ENCODE measurements at regions not wholly inside any gene's neighbourhood (a gene's known extent, or its start where the extent isn't known, plus 50 kb on each side); places are given as distances from the start of the nearest gene placed in this dataset.
"Not testable (repeated sequence)": the region's sequence is repeated elsewhere in the genome, so short reads cannot be mapped to it uniquely, and the experiment has no call there.

DNA sequence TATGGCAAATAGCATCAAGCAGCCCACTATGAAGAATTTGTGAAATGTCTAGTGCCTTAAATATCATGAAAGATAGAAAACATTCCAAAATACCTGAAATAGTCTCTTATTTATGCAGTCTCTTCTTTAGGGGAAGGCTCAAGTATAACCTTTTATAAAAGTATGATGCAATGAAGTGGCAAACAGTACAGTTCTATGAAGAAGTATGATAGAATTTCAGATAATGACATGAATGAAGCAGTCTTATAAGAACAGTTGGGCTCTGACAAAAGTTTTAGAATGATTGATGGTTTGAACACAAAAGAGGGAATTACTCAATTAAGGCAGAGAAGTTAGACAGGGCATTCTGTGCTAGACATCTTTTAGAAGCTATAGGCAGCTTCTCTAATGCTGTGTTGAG is 1791.8 kb upstream of the PIK3C3 start:
- DNase-seq (ENCODE audit: low spot score) = no peak

DNA sequence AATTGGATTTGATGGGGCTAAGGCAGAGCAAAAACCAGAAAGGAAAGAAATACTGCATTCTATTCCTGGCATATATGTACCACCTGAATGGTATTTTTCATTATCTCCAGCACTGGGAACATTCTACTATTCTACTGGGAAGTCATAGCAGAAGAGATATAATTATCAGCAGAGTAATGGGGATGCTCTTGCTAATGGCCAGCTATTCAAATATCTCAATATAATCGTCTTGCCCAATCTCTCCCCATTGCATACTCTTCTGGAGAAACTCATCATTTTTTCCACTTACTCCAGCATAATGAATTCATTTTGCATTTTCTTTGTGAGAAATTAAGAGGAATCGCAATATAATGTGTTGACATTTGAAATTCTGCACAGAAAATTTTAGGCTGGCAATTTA is 1794.7 kb upstream of the PIK3C3 start:
- DNase-seq (ENCODE audit: low spot score) = no peak

DNA sequence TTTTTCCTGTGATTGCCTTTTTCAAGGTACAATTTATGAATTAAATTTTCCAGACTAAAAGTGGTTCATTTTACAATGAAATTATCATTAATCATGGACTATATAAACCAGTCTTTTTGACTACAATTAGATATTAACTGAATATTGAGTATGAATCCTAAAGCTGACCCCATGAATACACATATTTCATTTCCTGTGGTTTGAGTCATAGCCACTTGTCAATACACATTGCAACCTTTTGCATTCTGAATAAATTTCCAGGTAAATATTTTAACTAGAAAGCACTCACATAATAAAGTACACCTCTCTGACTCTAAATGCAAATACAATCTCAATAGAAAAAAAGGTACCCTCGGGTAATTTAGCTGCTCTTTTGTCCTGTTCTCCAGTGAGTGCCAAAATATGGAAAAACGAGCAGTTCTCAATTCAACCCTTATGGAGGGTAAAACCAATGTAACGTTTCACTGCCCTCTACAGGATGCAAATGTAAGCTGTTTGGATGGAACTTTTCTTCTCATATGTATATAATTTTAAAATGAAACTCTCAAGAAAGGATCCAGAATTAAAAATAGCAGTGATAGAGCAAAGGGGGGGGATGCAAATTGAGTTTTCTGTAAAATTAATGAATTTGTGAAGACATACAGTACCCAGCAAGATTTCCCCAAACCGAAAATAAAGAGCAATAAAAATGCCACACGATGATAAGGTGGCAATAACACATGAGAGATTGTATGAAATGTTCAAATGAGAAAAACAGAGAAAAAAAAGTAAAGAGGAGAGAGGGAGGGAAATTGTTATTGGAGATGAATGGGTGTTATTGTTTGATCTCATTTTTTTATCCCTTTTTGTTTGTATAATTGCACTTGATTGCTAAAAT is 1795.7 kb upstream of the PIK3C3 start:
- DNase-seq (ENCODE audit: low spot score) = peak; percentile 28

DNA sequence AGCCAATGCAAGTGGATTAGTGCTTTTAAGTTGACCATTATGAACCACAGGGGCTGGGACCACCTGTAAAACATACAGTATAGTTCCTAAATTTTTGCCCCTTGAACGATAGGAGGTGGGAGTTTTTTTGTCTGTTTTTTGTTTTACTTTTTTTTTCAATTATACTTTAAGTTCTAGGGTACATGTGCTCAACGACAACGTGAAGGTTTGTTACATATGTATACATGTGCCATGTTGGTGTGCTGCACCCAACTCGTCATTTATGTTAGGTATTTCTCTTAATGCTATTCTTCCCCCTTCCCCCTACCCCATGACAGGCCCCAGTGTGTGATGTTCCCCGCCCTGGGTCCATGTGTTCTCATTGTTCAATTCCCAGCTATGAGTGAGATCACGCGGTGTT is 1797.9 kb upstream of the PIK3C3 start:
- DNase-seq (ENCODE audit: low spot score) = no peak

DNA sequence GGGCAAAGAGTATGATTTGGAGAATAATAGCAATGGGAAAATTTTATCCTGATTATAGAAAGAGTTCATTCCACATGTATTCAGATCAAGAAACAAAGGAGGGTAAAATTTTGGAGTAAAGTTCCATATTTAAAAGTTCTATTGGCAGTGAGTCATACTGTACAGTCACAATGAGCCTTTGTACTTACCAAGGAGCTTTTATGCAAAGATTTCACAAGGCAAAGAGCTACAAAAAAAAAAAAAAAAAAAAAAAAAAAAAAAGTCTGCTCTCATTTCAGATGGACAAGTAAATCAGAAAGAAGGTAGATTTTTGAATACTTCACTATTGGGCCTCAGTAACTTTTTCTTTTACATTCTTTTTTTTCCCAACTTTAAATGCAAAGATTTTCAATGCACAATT is 1802.2 kb upstream of the PIK3C3 start:
- DNase-seq (ENCODE audit: low spot score) = peak; percentile 15

DNA sequence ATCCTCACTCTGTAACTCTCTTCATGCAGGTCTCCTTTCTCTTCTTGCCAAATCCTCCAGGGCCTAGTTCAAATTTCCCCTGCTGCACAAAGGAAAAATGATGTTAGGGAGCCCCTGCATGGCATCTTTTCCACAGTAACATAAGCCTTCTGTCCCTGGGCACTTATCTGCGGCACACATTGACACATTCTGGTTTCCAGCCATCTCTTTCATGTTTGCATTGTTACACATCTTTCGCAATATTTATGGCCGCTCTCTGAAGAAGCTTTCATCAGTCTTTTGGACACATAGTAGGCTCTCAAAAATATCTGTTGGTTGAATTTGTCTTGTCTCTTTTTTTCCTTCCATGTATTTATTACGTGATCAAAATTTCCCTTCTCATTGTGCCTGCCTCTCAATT is 1806.1 kb upstream of the PIK3C3 start:
- no peak for DNase-seq (ENCODE audit: low spot score)

DNA sequence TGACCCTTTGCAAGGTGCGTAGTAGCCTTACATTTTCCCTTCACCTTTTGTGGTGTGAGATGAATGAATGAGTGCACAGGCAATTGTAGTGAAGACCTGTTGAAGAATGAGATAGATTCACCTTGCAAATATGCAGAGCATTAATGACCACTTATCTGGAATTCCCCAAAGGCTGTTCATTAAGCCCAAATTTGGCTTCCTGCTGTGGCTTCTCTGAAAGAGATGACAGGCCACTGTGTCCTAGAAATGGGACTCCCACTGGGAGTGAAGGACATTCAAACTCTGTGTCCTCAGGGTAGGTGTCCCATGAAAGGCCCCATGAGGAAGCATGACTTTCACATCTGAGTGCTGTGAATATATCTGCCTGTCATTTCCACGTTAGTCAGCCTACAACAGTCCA is 1821.8 kb upstream of the PIK3C3 start:
- peak; percentile 8 for DNase-seq (ENCODE audit: low spot score)

DNA sequence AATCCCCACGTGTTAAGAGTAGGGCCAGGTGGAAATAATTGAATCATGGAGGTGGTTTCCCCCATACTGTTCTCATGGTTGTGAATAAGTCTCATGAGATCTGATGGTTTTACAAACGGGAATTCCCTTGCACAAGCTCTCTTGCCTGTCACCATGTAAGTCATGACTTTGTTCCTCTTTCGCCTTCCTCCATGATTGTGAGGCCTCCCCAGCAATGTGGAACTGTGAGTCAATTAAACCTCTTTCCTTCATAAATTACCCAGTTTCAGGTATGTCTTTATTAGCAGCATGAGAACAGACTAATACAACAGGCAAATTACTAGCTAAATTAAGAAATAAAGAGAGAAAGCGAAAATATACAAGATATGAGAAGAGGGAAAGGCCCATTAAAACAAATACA is 1822.6 kb upstream of the PIK3C3 start:
- not testable (repeated sequence) for DNase-seq (ENCODE audit: low spot score)

DNA sequence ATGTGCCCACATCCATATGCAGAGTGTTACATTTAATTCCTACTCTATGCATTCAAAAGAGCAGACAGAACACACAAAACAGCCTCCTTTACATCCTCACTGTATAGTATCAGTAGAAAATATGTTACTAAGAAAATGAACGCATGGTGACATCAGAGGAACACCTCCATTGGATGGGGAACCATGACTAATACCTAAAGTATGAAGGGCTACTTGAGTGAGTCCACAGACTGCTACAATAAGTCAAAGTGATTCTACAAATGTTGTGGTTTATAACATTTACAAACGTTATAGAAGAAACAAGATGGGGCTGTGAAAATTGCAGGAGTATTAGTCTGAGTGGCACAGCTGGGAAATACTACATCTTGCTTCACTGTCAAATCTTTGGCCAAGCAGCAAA is 1830.9 kb upstream of the PIK3C3 start:
- DNase-seq (ENCODE audit: low spot score) = peak; percentile 86

DNA sequence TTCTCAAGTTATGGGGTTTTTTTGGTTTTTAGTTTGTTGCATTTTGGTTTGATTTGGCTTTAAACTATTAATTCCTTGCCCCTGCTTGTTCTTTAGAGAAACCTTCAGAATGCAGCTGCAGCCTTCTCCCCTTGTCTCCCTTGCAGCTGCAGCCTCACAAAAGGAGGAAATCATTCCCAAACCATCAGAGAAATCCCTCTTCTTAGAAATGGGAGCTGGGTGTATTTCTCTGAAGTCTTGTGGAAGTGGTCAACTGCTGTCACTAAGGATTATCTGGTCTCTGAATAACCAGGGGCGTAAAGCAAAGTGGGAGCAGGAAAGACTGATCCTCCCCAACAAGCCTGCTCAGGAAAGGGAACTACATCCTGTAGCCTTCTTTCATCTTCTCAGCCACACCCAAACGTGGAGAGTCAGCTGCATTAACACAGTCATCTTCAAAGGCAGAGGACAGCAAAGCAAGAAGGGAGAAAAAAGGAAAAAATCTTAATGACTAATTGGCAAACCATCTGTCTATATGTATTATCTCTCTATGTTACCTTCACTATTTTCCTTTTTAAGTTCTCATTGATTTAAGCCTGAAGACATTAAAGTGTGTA is 1834.1 kb upstream of the PIK3C3 start:
- DNase-seq (ENCODE audit: low spot score) = peak; percentile 36

DNA sequence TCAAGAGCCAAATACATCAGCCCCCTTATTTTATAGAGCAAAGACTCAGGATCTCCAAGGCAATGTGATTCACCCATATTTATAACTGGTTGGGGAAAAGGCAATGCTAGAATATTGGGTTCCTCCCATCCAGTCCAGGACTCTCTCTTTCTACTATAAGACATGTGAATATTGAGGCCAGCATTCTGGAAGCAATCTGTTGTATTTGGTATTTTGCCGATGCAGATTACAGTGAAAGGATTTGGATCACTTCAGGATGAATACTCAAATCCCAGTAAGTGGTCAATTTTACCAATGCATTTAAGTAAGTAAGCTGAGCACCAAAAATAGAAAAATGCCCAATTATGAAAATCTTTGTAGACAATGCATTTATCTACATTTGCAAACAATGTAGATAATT is 1834.7 kb upstream of the PIK3C3 start:
- DNase-seq (ENCODE audit: low spot score) = no peak

DNA sequence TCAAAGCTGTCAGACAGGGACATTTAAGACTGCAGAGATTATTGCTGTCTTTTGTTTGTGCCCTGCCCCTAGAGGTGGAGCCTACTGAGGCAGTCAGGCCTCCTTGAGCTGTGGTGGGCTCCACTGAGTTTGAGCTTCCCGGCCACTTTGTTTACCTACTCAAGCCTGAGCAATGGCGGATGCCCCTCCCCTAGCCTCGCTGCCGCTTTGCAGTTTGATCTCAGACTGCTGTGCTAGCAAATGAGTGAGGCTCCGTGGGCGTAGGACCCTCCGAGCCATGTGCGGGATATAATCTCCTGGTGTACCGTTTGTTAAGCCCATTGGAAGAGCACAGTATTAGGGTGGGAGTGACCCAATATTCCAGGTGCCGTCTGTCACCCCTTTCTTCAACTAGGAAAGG is 1835.5 kb upstream of the PIK3C3 start:
- not testable (repeated sequence) for DNase-seq (ENCODE audit: low spot score)

DNA sequence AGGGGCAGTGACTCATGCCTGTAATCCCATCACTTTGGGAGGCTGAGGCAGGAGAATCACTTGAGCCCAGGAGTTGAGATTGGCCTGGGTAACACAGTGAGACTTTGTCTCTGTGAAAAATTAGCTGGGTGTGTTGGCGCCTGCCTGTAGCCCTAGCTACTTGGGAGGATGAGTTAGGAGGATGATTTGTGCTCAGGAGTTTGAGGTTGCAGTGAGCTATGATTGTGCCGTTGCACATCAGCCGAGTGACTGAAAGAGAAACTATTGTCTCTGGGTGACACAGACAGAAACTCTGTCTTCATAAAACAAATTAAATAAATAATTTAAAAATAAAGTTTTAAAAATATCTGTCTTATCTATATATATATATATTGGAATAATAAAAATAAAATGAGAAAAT is 1844.6 kb upstream of the PIK3C3 start:
- DNase-seq (ENCODE audit: low spot score) = no peak

DNA sequence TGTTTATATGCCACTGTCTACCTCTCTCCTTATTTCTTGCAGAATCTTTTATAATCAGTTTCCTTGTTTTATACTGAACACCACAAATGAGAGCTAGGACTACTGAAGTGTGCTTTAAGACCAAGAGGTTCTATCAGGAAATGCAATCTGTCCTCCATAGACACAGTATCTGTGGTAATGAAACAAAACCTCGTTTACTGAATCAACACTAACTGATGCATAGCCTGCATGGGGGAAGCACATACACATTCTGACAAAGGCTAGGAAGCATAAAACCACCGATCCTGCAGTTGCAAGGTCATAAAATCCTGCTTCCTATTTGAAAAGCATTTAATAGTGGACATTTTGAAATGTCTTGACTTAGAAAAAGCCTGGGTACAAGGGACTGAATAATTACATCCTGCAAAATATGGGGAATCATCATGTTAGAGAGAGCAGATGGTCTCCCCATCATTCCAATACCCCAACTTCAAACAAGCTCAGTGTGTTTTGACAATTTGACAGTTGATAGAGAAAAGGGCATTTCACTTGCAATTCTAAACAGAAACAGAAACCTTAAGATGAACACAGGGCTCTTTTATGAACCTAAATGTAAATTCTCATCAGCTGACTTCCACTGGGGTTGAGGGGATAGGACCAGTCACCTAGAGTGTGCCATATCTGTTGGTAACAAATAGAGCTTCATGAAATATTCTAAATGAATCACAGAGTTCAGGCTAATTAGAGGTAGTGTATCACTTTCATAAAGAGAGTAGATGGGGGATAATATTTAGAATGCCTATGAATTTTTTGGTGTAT is 1845.6 kb upstream of the PIK3C3 start:
- no peak for DNase-seq (ENCODE audit: low spot score)

DNA sequence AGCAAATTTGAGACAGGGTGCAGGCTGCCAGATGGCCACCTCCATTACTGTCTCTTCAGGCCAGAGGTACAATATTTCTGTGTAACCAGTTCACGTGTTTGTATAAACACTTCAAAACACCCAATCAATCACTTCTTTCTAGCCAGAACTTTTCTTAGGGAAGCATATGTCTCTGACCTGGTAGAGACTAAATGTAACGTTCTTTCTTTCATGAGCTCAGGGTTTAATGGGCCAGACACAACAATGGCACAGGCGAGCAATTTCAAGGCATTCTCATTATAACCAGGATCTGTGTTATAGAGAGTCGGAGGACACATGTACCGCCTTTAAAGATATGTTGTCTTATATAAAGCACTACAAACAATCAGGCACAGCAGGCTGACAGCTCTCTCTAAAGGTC is 1846.4 kb upstream of the PIK3C3 start:
- no peak for DNase-seq (ENCODE audit: low spot score)

DNA sequence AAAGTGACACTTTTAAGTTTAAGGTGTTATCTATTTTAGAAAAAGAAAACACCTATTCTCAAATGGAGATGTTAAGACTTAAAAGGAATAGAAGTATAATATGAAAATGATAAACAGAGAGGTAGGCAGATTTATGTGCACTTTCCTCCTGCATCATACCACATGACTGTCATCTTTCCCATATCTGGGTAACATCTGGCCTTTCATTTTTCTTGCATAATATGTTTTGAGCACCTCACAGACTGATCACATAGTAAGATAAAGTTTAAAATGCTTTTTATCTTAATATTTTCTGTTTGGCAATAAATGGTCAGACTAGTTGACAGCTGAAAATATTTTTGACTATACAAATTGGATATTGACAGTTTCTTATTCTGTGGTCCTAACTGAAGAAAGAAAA is 1852.1 kb upstream of the PIK3C3 start:
- no peak for DNase-seq (ENCODE audit: low spot score)

DNA sequence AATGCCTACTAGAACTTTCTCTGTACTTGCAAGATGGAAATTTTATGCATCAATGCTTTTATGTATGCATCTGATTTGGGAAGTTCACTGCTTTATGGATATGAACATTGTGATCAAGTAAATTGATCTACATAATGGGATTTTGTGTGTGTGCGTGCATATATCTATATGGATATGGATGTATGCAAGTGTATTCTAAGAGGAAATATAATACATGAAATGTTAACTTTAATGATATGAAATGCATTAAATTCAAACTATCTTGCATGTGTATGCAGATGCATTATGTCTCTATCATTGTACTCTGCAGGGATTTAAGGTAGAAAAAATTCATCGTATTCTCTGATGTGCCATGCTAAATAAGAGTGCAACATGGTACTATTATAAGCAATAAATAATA is 1855.4 kb upstream of the PIK3C3 start:
- DNase-seq (ENCODE audit: low spot score) = no peak

DNA sequence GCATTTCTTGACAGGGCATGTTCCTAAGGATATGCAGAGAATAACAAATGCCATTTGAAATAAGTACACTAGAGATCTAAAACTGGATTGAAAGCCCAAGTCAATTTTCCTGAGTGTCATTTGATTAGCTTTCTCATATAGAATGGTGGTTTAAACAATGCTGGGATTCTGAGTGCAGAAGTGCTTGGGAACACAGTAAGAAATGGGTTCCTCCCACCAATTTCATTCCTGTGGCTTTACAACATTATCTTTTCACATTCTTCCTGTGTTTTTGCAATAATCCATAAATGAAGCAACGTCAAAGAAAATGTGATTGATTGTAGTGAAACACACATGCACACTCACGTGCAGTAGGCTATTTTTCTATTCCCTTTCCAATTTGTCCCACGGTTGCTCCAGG is 1858.4 kb upstream of the PIK3C3 start:
- DNase-seq (ENCODE audit: low spot score) = no peak

DNA sequence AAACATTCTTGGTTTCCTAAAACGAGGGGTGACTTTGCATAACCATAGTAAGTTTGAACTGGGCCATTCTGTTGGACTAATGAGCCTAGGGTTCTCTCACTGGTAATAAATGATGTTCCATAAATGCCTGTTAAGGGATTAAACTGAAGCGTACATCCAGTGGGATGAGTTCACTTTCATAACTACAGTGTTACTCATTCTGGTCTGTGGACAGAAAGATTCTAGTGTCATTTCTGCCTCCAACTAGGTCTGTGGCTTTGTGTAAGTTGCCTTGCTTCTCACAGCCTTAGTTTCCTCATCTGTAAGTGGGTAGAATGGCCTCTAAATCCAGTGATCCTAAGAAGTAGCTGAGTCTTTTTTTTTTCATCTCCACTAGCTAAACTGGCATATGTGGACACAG is 1860.6 kb upstream of the PIK3C3 start:
- peak; percentile 31 for DNase-seq (ENCODE audit: low spot score)

DNA sequence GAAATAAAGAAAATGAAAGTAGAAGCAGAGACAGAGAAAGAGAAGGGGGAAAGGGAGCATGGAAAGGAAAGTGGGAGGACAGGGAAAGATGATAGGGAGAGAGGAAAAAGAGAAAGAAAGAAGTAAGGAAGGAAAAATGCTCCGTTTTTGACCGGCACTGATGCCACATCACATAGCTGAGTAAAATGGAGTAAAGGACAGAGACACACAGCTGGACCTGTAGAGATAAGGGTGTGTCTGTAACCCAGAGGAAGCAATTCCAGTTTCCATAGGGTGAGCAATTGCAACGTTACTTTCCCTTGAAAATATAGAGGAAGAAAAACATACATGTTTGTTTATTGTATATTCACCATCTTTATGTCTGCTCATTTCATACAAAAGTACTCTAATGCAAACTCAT is 1866.9 kb upstream of the PIK3C3 start:
- peak; percentile 4 for DNase-seq (ENCODE audit: low spot score)

DNA sequence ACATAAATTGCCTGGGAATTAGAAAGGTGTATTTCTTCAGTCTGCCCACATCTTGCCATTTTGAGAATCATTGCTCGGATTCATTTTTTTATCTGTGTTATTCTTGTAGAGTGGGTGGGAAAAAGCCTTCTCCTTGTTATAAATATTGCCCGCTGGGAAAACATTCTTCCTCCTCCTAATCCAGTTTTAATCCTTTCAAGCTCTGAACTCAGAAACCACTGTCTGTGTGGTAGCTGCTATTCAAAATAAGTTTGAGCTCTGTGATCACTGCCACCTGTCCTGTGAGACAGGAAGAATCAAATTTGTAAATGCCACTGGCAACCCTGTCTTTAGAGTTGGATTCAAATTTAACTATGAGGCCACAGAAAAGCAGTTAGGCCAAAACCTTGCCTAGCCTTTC is 1875.2 kb upstream of the PIK3C3 start:
- DNase-seq (ENCODE audit: low spot score) = no peak

DNA sequence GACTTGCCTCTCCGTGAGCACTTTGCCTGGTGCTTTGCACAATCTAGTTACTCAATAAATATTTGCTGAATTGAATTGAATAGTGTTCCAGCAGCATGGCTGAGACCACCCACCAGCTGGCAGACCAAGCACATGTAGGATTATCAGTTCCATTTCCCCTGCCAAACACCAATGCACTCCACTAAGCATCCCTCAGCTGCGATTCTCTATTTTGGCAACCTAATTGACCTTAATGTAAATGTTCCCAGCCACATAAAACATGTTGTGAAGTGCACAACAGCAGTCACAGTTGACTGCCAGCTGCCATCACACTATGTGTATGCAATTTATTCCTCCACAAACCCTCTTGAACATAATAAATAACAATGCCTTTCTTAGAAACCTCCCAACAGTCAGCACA is 1879.4 kb upstream of the PIK3C3 start:
- DNase-seq (ENCODE audit: low spot score) = no peak

DNA sequence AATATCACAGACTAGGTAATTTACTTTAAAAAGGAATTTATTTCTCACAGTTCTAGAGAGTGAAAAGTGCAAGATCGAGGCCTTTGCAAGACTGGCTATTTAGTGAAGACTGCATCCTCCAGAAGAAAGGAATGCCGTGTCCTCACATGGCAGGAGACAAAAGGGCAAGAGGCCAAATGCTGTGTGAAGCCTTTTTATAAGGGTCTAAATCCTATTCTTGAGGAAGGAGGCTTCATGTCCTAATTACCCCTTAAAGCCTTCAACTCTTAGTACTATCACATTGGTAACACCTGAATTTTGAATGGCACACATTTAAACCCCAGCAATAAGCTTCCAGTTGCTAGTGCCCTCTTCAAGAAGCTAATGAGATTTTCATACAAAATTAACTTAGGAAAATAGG is 1882.3 kb upstream of the PIK3C3 start:
- no peak for DNase-seq (ENCODE audit: low spot score)
